HepG2 (cell line): ENCODE measurements at regions not wholly inside any gene's neighbourhood (a gene's known extent, or its start where the extent isn't known, plus 50 kb on each side); places are given as distances from the start of the nearest gene placed in this dataset.

Source experiments
- ATAC-seq: fragments of 200-7000 bp; cut with Tn5 transposase; 3 replicates; pipeline ENCODE4 v1.9.1; 2020; ENCODE audit warnings: mild to moderate bottlenecking, moderate library complexity
- BruUV-seq: library from RNA; stranded (reverse); fragments of 400-500 nt; replicated peaks from 2 replicates; lab custom pipeline; 2021; lab: Mats Ljungman, UMichigan
- CTCF ChIA-PET: fragments of 300-600 bp; formaldehyde crosslinking; extraction: SDS; loops from one replicate; lab custom pipeline; 2021; ENCODE audit warnings: low total read pairs, inconsistent platforms, low intra/inter-chr PET ratio; lab: Yijun Ruan, JAX
- POLR2A ChIA-PET: fragments of 350-600 bp; sonication (Branson Sonifier 250); formaldehyde crosslinking; loops from one replicate; lab custom pipeline; 2020; ENCODE audit warnings: antibody characterized with exemption, inconsistent platforms; lab: Yijun Ruan, JAX
- DNase-seq: peaks from one replicate; pipeline ENCODE4 v3.0.0-alpha.2; 2015; ENCODE audit warnings: low spot score
- FAIRE-seq: peaks from 3 replicates; lab custom pipeline; 2011; peaks lifted over from hg19 to GRCh38; lab: Jason Lieb, UNC
- H2AFZ ChIP-seq: one replicate; pipeline ENCODE4 v1.6.1; 2011; ENCODE audit warnings: low read length, inconsistent platforms
- H3K27ac ChIP-seq: fragments of 300-600 bp; 3 replicates; pipeline ENCODE4 v1.8.0; 2011; ENCODE audit warnings: mixed run types, mild to moderate bottlenecking, mixed read lengths, low read length, inconsistent platforms; ENCODE audit not compliant: insufficient read depth; ENCODE audit errors: extremely low read length
- H3K27me3 ChIP-seq, 2 experiments: fragments of 200-600 bp in 1 of 2; 2 replicates in 1 of 2; 3 replicates in 1 of 2; pipeline versions ENCODE4 v1.6.0 to v1.8.0; 2011; ENCODE audit warnings: low read length in 2 of 2, mild to moderate bottlenecking in 2 of 2, moderate library complexity in 2 of 2, inconsistent platforms in 1 of 2; ENCODE audit not compliant: insufficient read depth in 2 of 2, control insufficient read depth in 1 of 2
- H3K36me3 ChIP-seq, 2 experiments: fragments of 200-600 bp in 1 of 2; replicated peaks in 1 of 2; 2 replicates in 1 of 2; 3 replicates in 1 of 2; pipeline versions ENCODE4 v1.5.1 to v1.8.0; 2011; ENCODE audit warnings: low read length in 2 of 2, inconsistent platforms in 1 of 2; ENCODE audit not compliant: insufficient read depth in 2 of 2, control insufficient read depth in 1 of 2
- H3K4me1 ChIP-seq: 2 replicates; pipeline ENCODE4 v1.5.1; 2012; ENCODE audit warnings: low read length, inconsistent platforms; ENCODE audit not compliant: insufficient read depth
- H3K4me2 ChIP-seq: 2 replicates; pipeline ENCODE4 v1.6.0; 2011; ENCODE audit warnings: low read depth, low read length, inconsistent platforms
- H3K4me3 ChIP-seq, 3 experiments: fragments of 200-600 bp in 1 of 3; sonication (generic), shearing (Covaris generic) in 1 of 3; replicated peaks in 1 of 3; 2 replicates each; pipeline ENCODE4 v1.5.1; 2011 to 2016; ENCODE audit warnings: low read length in 3 of 3, inconsistent platforms in 2 of 3, low read depth in 2 of 3, mild to moderate bottlenecking in 2 of 3, control low read depth in 1 of 3, mixed read lengths in 1 of 3; ENCODE audit not compliant: insufficient read depth in 1 of 3
- H3K79me2 ChIP-seq: one replicate; pipeline ENCODE4 v1.6.1; 2011; ENCODE audit warnings: low read length, inconsistent platforms; ENCODE audit not compliant: insufficient read depth
- H3K9ac ChIP-seq: 2 replicates; pipeline ENCODE4 v1.6.0; 2011; ENCODE audit warnings: mild to moderate bottlenecking, low read depth, low read length, inconsistent platforms; ENCODE audit not compliant: insufficient read depth
- H3K9me3 ChIP-seq: 2 replicates; pipeline ENCODE4 v1.5.1; 2012; ENCODE audit warnings: mild to moderate bottlenecking, low read length
- H4K20me1 ChIP-seq: 2 replicates; pipeline ENCODE4 v1.6.0; 2011; ENCODE audit warnings: inconsistent platforms, mild to moderate bottlenecking, low read length, moderate library complexity; ENCODE audit not compliant: insufficient read depth
- ATM ChIP-seq: fragments of 450-650 bp; IDR thresholded peaks from 2 replicates; pipeline ENCODE4 v1.7.1; 2017; ENCODE audit warnings: mild to moderate bottlenecking, borderline replicate concordance
- BHLHE40 ChIP-seq: IDR thresholded peaks from 2 replicates; pipeline ENCODE4 v1.6.1; 2011; ENCODE audit warnings: low read length, improper control_type of control experiment
- CC2D1A ChIP-seq: sonication (generic); formaldehyde crosslinking; IDR thresholded peaks from 2 replicates; pipeline ENCODE4 v1.8.1; 2023; ENCODE audit warnings: mild to moderate bottlenecking, missing genetic modification reagents
- E2F2 ChIP-seq: sonication (generic); formaldehyde crosslinking; IDR thresholded peaks from 2 replicates; pipeline ENCODE4 v1.4.0; 2020; ENCODE audit warnings: missing genetic modification reagents, borderline replicate concordance
- HIVEP1 ChIP-seq: sonication (generic); formaldehyde crosslinking; IDR thresholded peaks from 2 replicates; pipeline ENCODE4 v1.4.0; 2020; ENCODE audit warnings: mild to moderate bottlenecking, missing genetic modification reagents
- HMGXB3 ChIP-seq: sonication (generic); formaldehyde crosslinking; IDR thresholded peaks from 2 replicates; pipeline ENCODE4 v1.4.0; 2020; ENCODE audit warnings: missing genetic modification reagents, borderline replicate concordance
- ISX ChIP-seq: sonication (generic); formaldehyde crosslinking; conservative IDR thresholded peaks from 2 replicates; pipeline ENCODE4 v1.5.0; 2020; ENCODE audit warnings: missing genetic modification reagents
- MTF2 ChIP-seq: sonication (generic); formaldehyde crosslinking; IDR thresholded peaks from 2 replicates; pipeline ENCODE4 v1.5.0; 2020; ENCODE audit warnings: missing genetic modification reagents, borderline replicate concordance
- RBFOX2 ChIP-seq: fragments of 200-400 bp; formaldehyde crosslinking; IDR thresholded peaks from 2 replicates; pipeline ENCODE4 v1.6.1; 2017; ENCODE audit warnings: low read depth, mild to moderate bottlenecking, low read length
- RFXANK ChIP-seq: IDR thresholded peaks from 2 replicates; pipeline ENCODE4 v1.6.1; 2016
- WIZ ChIP-seq: sonication (generic); formaldehyde crosslinking; IDR thresholded peaks from 2 replicates; pipeline ENCODE4 v1.5.1; 2020; ENCODE audit warnings: mild to moderate bottlenecking, missing genetic modification reagents
- ZBTB44 ChIP-seq: sonication (generic); formaldehyde crosslinking; IDR thresholded peaks from 2 replicates; pipeline ENCODE4 v1.4.0; 2020; ENCODE audit warnings: missing genetic modification reagents
- ZNF251 ChIP-seq: sonication (generic); formaldehyde crosslinking; IDR thresholded peaks from 2 replicates; pipeline ENCODE4 v1.9.0; 2021; ENCODE audit warnings: mild to moderate bottlenecking, missing genetic modification reagents
- ZNF547 ChIP-seq: sonication (generic); formaldehyde crosslinking; IDR thresholded peaks from 2 replicates; pipeline ENCODE4 v1.5.1; 2020; ENCODE audit warnings: mild to moderate bottlenecking, missing genetic modification reagents
- ZNF816 ChIP-seq: sonication (generic); formaldehyde crosslinking; IDR thresholded peaks from 2 replicates; pipeline ENCODE4 v1.8.0; 2022; ENCODE audit warnings: missing genetic modification reagents, mild to moderate bottlenecking, borderline replicate concordance
- WGBS: methylation state at CpG from one replicate; pipeline ENCODE4 v1.1.6; 2017; ENCODE audit warnings: low lambda C conversion rate; 5-methylcytosine and 5-hydroxymethylcytosine counted together
- in situ Hi-C: cut with HindIII; loops from 2 replicates; pipeline ENCODE4 v1.10.0; 2017; ENCODE audit warnings: low pct_unique_long_range_greater_than_20kb; ENCODE audit not compliant: extremely low pct_ligation_motif_present
- intact Hi-C: fragments of 100-400 bp; cut with micrococcal nuclease; formaldehyde crosslinking; loops from one replicate; pipeline ENCODE4 v1.10.0; 2022; ENCODE audit not compliant: unreplicated experiment

GRCh38 chr12:90695415-90695814 is 259.6 kb downstream of the CCER1 start:
- BruUV-seq, result no TSS peak
- no peak overlapping the region for H3K27ac ChIP-seq
- no peaks in the 10 kb centered on the region for H3K27me3 ChIP-seq
- FAIRE-seq, result no peak
- H3K36me3 ChIP-seq, result no peaks in the 10 kb centered on the region
- no peak overlapping the region for H3K4me3 ChIP-seq
- ATAC-seq, result no peak
- TF ChIP-seq RFXANK (CRISPR knock-in tag), result no peak
- TF ChIP-seq ZNF251 (CRISPR knock-in tag), result no peak
- no peak for TF ChIP-seq ZBTB44 (CRISPR knock-in tag)
- TF ChIP-seq RBFOX2, result no peak
- TF ChIP-seq ZNF547 (CRISPR knock-in tag), result no peak
- no peak for TF ChIP-seq MTF2 (CRISPR knock-in tag)
- TF ChIP-seq HIVEP1 (CRISPR knock-in tag), result no peak
- TF ChIP-seq BHLHE40, result no peak
- TF ChIP-seq ZNF816 (CRISPR knock-in tag), result no peak
- no peak for TF ChIP-seq CC2D1A (CRISPR knock-in tag)
- TF ChIP-seq WIZ (CRISPR knock-in tag), result no peak
- no peak for TF ChIP-seq HMGXB3 (CRISPR knock-in tag)
- TF ChIP-seq ISX, result no peak
- TF ChIP-seq ATM, result no peak
- TF ChIP-seq E2F2 (CRISPR knock-in tag), result no peak
- TF ChIP-seq, all 625 proteins: peak for 0
- no peaks in the 10 kb centered on the region for H3K79me2 ChIP-seq
- peaks cover under 1% of the 10 kb centered on the region; the same call in 1 of the 2 replicates for H3K9me3 ChIP-seq
- ChIA-PET CTCF (no interaction called here), POLR2A (no interaction called here)
- 0% methylated on average over 2 of the region's 2 CpGs for WGBS
- H3K4me1 ChIP-seq, result no peaks in the 10 kb centered on the region
- H4K20me1 ChIP-seq, result no peaks in the 10 kb centered on the region
- H3K4me2 ChIP-seq, result no peak overlapping the region
- DNase-seq, result no peak
- intact Hi-C loops, result no loop called here
- H3K9ac ChIP-seq, result no peak overlapping the region
- H2AFZ ChIP-seq, result no peak overlapping the region
- in situ Hi-C loops, result no loop called here
